ENCODE measurements at regions not wholly inside any gene's neighbourhood (a gene's known extent, or its start where the extent isn't known, plus 50 kb on each side); places are given as distances from the start of the nearest gene placed in this dataset.

DNA sequence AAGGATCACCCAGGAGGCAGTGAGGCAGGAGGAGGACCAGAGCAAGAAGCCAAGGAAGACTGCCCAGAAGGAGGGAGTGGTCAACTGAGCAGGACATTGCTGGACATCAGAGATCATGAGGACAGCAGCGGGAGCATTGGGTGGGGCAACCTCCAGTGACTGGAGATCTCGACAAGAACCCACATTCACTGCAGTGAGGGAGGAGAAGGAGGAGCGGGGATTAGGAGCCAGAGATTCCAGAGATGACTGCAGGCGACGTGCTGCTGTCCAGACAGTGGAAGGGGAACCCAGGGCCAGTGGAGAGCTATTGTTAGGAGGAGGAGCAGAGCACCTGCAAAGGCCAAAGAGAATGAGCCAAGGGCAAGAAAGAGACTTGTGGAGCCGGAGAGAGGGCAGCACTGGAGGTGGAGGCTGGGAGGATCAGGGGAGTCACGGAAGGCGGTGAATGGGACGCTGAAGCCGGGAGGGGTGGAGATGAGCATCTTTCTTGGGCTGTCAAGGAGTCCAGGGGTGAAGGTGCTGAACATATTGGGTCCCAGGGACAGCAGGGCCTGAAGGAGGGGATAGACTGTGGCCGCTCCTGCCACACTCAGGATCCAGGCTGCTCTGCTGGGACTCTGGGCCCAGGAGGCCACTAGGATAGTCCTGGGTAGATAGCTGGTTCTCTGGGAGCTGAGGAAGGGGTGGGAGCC lies 140.1 kb upstream of the UNC5B start:
- peaks cover 9% of the 10 kb centered on the region in 2 donors for H3K27me3 Mint-ChIP-seq
- no peaks in the 10 kb centered on the region for H3K36me3 Mint-ChIP-seq
- no peak for ATAC-seq
- no peaks in the 10 kb centered on the region for H3K4me1 Mint-ChIP-seq (ENCODE audit: low read depth in 2 of 2)
- no peak overlapping the region for H3K4me3 Mint-ChIP-seq
- H3K27ac Mint-ChIP-seq = no peak overlapping the region
- H3K9me3 Mint-ChIP-seq = no peaks in the 10 kb centered on the region
- DNase-seq (ENCODE audit: low spot score) = no peak

GRCh38 chr10:71072823-71073210 lies 139.6 kb upstream of the UNC5B start:
- Mint-ChIP-seq H3K36me3 (no peaks in the 10 kb centered on the region), H3K27me3 (peaks cover 9% of the 10 kb centered on the region in 2 donors), H3K9me3 (no peaks in the 10 kb centered on the region), H3K27ac (no peak overlapping the region), H3K4me3 (no peak overlapping the region), H3K4me1 (ENCODE audit: low read depth in 2 of 2) (no peaks in the 10 kb centered on the region)
- no peak for ATAC-seq
- no peak for DNase-seq (ENCODE audit: low spot score)

GRCh38 chr10:71073451-71074175 lies 138.8 kb upstream of the UNC5B start:
- Mint-ChIP-seq H3K36me3 (no peaks in the 10 kb centered on the region), H3K9me3 (no peaks in the 10 kb centered on the region), H3K4me1 (ENCODE audit: low read depth in 2 of 2) (no peaks in the 10 kb centered on the region), H3K27ac (no peak overlapping the region), H3K4me3 (no peak overlapping the region), H3K27me3 (peaks cover 9% of the 10 kb centered on the region in 2 donors)
- peak; percentile 16 for DNase-seq (ENCODE audit: low spot score)
- ATAC-seq = no peak

DNA sequence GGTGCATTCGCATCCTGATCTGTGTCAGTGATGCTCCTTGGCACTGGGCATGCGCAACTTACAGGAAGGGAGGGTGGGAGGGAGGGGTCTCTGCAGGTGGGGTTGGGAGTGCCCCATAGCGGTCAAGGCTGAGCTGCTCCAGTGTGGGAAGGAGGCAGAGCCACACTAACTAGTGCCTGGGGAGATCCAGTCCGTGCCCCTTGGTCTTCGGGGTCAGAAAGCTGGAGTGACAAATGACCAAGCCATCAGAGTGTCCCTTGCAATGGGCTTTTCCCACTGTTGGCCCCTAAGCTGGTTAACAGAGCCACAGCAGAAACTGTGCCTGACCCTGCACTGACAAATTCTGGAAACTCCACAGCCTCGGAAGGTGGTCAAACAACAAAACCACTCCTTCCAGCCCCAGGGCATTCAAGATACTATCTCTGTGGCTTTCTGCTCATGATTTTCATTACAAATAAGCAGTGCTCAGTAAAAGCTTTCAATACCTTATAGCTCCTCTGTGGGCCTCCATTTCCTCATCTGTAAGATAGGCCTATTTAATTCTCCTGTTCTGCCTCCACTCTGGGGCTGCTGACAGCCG lies 138.1 kb upstream of the UNC5B start:
- ATAC-seq (no peak), DNase-seq (ENCODE audit: low spot score) (peak; percentile 31)
- no peaks in the 10 kb centered on the region for H3K9me3 Mint-ChIP-seq
- H3K36me3 Mint-ChIP-seq = no peaks in the 10 kb centered on the region
- no peaks in the 10 kb centered on the region for H3K4me1 Mint-ChIP-seq (ENCODE audit: low read depth in 2 of 2)
- no peak overlapping the region for H3K4me3 Mint-ChIP-seq
- peaks cover 9% of the 10 kb centered on the region in 2 donors for H3K27me3 Mint-ChIP-seq
- H3K27ac Mint-ChIP-seq = no peak overlapping the region

- no peaks in the 10 kb centered on the region for H3K4me1 Mint-ChIP-seq (ENCODE audit: low read depth in 2 of 2)
- no peaks in the 10 kb centered on the region for H3K36me3 Mint-ChIP-seq
- peak; percentile 26 for DNase-seq (ENCODE audit: low spot score)
- H3K4me3 Mint-ChIP-seq = no peak overlapping the region
- no peak for ATAC-seq
- no peaks in the 10 kb centered on the region for H3K9me3 Mint-ChIP-seq
- H3K27me3 Mint-ChIP-seq = peaks cover 9% of the 10 kb centered on the region in 2 donors
- H3K27ac Mint-ChIP-seq = no peak overlapping the region
Observed at GRCh38 chr10:71075086-71075758, 137.1 kb upstream of the UNC5B start.

- no peak for ATAC-seq
- Mint-ChIP-seq H3K27ac (no peak overlapping the region), H3K27me3 (peaks cover 9% of the 10 kb centered on the region in 2 donors), H3K36me3 (no peaks in the 10 kb centered on the region), H3K4me1 (ENCODE audit: low read depth in 2 of 2) (no peaks in the 10 kb centered on the region), H3K4me3 (no peak overlapping the region), H3K9me3 (no peaks in the 10 kb centered on the region)
- peak; percentile 56 for DNase-seq (ENCODE audit: low spot score)
Observed at GRCh38 chr10:71075759-71076472, 136.5 kb upstream of the UNC5B start.

DNA sequence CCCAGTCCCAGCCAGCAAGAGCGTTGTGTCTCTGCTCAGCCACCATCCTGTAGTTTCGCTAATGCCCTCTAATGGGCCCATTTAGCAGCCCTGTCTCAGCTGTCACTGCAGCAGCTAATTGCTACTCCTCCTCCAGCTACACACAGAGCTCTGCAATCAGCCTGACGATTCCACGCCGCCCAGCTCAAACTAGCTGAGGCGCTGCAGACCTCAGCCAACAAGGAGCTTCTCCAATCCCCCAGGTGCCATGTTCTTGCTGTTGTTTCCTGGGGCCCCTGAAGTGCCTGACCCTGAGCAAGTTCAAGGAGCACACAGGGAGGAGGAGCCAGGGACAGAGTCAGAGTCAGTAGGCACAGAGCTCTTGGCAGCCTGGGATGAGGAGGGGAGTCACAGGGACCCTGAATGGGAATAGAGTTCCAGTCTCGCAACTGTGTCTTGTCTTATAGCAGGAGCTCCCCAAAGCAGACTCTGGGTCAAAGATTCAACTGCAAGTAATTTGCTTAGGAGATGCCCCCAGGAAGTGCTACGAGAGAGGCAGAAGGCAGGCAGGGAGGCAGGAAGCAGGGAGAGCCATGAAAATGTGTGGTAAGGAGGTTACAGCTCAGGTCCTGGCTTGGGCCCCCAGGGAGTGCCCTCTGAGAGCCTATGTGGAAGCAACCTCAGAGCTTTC lies 135.8 kb upstream of the UNC5B start:
- no peak overlapping the region for H3K4me3 Mint-ChIP-seq
- H3K4me1 Mint-ChIP-seq (ENCODE audit: low read depth in 2 of 2) = no peaks in the 10 kb centered on the region
- ATAC-seq (no peak), DNase-seq (ENCODE audit: low spot score) (peak; percentile 12)
- H3K27me3 Mint-ChIP-seq = peaks cover 3 to 6% of the 10 kb centered on the region in 2 donors
- no peak overlapping the region for H3K27ac Mint-ChIP-seq
- no peaks in the 10 kb centered on the region for H3K9me3 Mint-ChIP-seq
- no peaks in the 10 kb centered on the region for H3K36me3 Mint-ChIP-seq

DNA sequence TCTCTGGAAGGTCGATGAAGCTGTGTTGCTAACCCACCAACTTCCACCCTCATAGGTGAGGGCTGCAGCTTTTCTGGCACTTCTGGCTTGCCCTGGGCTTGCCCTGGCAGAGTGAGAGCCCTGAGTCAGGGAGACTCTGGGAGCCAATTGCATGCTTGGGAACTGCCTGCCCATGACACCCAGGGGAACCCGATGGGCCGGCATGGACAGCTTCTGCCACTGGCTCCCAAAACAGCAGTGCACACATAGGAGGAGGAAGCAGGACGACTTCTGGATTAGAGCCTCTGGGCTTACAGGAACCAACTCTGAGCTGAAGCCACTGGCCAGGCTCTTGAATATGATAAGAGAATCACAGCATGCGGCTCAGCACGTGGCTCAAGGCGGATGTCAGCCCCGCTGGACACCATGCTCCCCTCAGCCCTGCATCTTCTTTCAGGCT lies 135.2 kb upstream of the UNC5B start:
- H3K36me3 Mint-ChIP-seq = no peaks in the 10 kb centered on the region
- no peaks in the 10 kb centered on the region for H3K27me3 Mint-ChIP-seq
- no peak overlapping the region for H3K4me3 Mint-ChIP-seq
- DNase-seq (ENCODE audit: low spot score) (no peak), ATAC-seq (no peak)
- H3K4me1 Mint-ChIP-seq (ENCODE audit: low read depth in 2 of 2) = no peaks in the 10 kb centered on the region
- no peaks in the 10 kb centered on the region for H3K9me3 Mint-ChIP-seq
- no peak overlapping the region for H3K27ac Mint-ChIP-seq

DNA sequence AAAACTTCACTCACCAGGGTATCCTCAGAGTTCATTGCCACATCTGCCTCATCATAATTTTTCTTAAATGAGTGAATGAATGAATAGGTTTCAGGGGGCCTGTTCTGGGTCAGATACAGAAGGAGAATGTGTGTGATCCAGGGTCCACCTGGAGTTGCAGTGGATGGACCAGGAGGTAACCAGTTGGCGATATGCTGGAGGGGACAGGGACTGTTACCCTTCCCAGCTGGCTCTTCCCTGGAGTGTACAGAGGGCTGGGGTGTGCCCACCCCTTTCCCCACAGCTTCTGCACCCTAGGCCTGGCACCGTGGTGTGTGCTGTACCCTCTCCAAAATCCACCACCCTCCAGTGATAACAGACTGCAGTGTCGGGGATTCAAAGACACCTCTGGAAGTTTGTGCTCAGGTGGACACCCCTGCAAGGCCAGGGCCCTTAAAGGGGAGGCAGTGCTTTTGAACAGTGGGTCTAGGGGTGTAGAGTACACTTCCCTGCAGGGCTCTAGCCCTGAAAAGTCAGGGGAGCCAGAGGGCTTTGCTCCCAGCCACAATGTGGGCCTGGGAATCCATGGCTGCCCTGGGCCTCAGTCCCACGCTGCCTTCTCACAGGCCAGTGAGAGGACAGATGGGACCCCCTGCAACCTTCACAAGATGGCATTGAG lies 134.4 kb upstream of the UNC5B start:
- Mint-ChIP-seq H3K36me3 (no peaks in the 10 kb centered on the region), H3K9me3 (no peaks in the 10 kb centered on the region), H3K4me1 (ENCODE audit: low read depth in 2 of 2) (no peaks in the 10 kb centered on the region), H3K4me3 (no peak overlapping the region), H3K27ac (no peak overlapping the region), H3K27me3 (no peaks in the 10 kb centered on the region)
- DNase-seq (ENCODE audit: low spot score) = peak; percentile 45
- ATAC-seq = no peak

DNA sequence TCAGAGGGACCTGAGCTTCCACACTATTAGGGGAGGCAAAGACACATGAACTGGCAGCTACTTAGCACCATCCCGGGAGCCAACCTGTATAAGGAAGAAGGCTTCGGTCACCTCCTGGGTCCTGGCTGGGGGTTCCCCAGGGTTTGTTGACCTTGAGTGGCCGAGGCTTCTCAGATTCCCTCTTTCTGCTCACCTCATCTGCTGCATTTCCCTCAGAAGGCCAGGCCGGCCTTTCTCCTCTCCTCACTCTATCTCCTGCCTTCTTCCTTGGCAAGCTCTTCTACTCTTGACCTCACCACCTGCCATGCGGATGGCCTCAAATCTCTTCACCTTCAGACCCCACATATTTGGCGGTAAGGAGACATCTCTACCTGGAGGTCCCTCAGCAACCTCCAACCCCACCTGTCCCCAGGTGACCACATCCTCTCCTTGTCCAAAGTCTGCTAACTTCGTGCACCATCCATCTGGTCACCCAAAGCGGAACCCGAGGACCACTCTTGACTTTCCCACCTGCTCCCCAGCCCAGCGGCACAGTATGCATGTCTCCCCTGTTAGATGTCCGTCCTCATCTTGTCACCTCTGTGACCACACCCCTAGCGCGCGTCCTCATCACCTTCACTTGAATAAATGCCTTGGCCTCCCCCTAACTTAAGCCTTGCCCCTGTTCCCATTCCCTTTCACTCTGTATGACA lies 133.8 kb upstream of the UNC5B start:
- ATAC-seq = no peak
- no peak overlapping the region for H3K4me3 Mint-ChIP-seq
- no peak for DNase-seq (ENCODE audit: low spot score)
- no peaks in the 10 kb centered on the region for H3K36me3 Mint-ChIP-seq
- H3K9me3 Mint-ChIP-seq = no peaks in the 10 kb centered on the region
- no peak overlapping the region for H3K27ac Mint-ChIP-seq
- H3K4me1 Mint-ChIP-seq (ENCODE audit: low read depth in 2 of 2) = no peaks in the 10 kb centered on the region
- H3K27me3 Mint-ChIP-seq = no peaks in the 10 kb centered on the region

- Mint-ChIP-seq H3K27ac (no peak overlapping the region), H3K36me3 (no peaks in the 10 kb centered on the region), H3K4me1 (ENCODE audit: low read depth in 2 of 2) (no peaks in the 10 kb centered on the region), H3K27me3 (no peaks in the 10 kb centered on the region), H3K4me3 (no peak overlapping the region), H3K9me3 (no peaks in the 10 kb centered on the region)
- DNase-seq (ENCODE audit: low spot score) (no peak), ATAC-seq (no peak)
Observed at GRCh38 chr10:71079761-71080380, 132.5 kb upstream of the UNC5B start.

Measured in natural killer cell treated with Interleukin-12 subunit alpha and Interleukin-12 subunit beta and Interleukin-15 and Interleukin-18, amount 100 ng/mL, for 72 hours (primary cell).